H1 (cell line): ENCODE measurements at regions not wholly inside any gene's neighbourhood (a gene's known extent, or its start where the extent isn't known, plus 50 kb on each side); places are given as distances from the start of the nearest gene placed in this dataset.

Source experiments
- CTCF ChIA-PET: fragments of 300-600 bp; sonication (Branson Sonifier 250); formaldehyde crosslinking; loops from one replicate; lab custom pipeline; 2021; ENCODE audit not compliant: partially characterized antibody; lab: Charles Lee
- POLR2A ChIA-PET: fragments of 300-600 bp; sonication (Branson Sonifier 250); formaldehyde crosslinking; loops from one replicate; lab custom pipeline; 2021; ENCODE audit warnings: inconsistent platforms; ENCODE audit not compliant: partially characterized antibody; lab: Charles Lee
- DNase-seq, 2 experiments: peaks; one replicate each; pipeline versions ENCODE4 v3.0.0 to v3.0.0-alpha.2; 2010 to 2022; ENCODE audit warnings: low spot score in 2 of 2, low read depth in 1 of 2, mixed read lengths in 1 of 2
- FAIRE-seq: peaks from 2 replicates; lab custom pipeline; 2011; peaks lifted over from hg19 to GRCh38; lab: Jason Lieb, UNC
- H2AFZ ChIP-seq: 2 replicates; pipeline ENCODE4 v1.8.1; 2012; ENCODE audit warnings: low read length, inconsistent platforms
- H2AK5ac ChIP-seq: 2 replicates; pipeline ENCODE4 v1.6.1; 2013; ENCODE audit warnings: low read depth, low read length
- H2BK120ac ChIP-seq: replicated peaks from 2 replicates; pipeline ENCODE3; 2013; ENCODE audit warnings: low read depth, low read length, inconsistent platforms
- H2BK12ac ChIP-seq: 2 replicates; pipeline ENCODE4 v1.6.1; 2013; ENCODE audit warnings: low read depth, low read length
- H2BK15ac ChIP-seq: 2 replicates; pipeline ENCODE4 v1.6.1; 2013; ENCODE audit warnings: low read length
- H2BK20ac ChIP-seq: 2 replicates; pipeline ENCODE4 v1.6.1; 2013; ENCODE audit warnings: low read length
- H2BK5ac ChIP-seq: 2 replicates; pipeline ENCODE4 v1.6.1; 2013; ENCODE audit warnings: low read depth, low read length
- H3K14ac ChIP-seq: 2 replicates; pipeline ENCODE4 v1.6.1; 2013; ENCODE audit warnings: inconsistent platforms; ENCODE audit not compliant: insufficient read length
- H3K18ac ChIP-seq: 2 replicates; pipeline ENCODE4 v1.6.1; 2013; ENCODE audit warnings: low read length; ENCODE audit errors: extremely low read depth
- H3K23ac ChIP-seq: 2 replicates; pipeline ENCODE4 v1.6.1; 2013; ENCODE audit warnings: inconsistent platforms; ENCODE audit not compliant: insufficient read length
- H3K23me2 ChIP-seq: 2 replicates; pipeline ENCODE4 v1.6.1; 2013; ENCODE audit warnings: low read depth, low read length
- H3K27ac ChIP-seq: 2 replicates; pipeline ENCODE4 v1.6.1; 2011; ENCODE audit warnings: low read depth, low read length, inconsistent platforms
- H3K27me3 ChIP-seq, 4 experiments: replicated peaks in 1 of 4; 1 replicate in 1 of 4; 2 replicates in 3 of 4; pipeline versions ENCODE4 v1.6.1 to v1.8.1; 2011 to 2013; ENCODE audit warnings: low read length in 3 of 4, mild to moderate bottlenecking in 3 of 4, inconsistent platforms in 2 of 4, mixed read lengths in 2 of 4, moderate library complexity in 1 of 4; ENCODE audit not compliant: control insufficient read depth in 3 of 4, insufficient read depth in 3 of 4; ENCODE audit errors: extremely low read depth in 1 of 4
- H3K36me3 ChIP-seq, 4 experiments: 2 replicates each; pipeline versions ENCODE4 v1.6.1 to v1.8.1; 2011 to 2013; ENCODE audit warnings: mild to moderate bottlenecking in 4 of 4, low read length in 3 of 4, moderate library complexity in 2 of 4, control low read depth in 1 of 4, inconsistent platforms in 1 of 4; ENCODE audit not compliant: insufficient read depth in 4 of 4, control insufficient read depth in 2 of 4
- H3K4ac ChIP-seq: replicated peaks from 2 replicates; pipeline ENCODE3; 2013; ENCODE audit warnings: low read length, low read depth, mixed read lengths, inconsistent platforms; ENCODE audit not compliant: insufficient read length
- H3K4me1 ChIP-seq, 4 experiments: replicated peaks in 1 of 4; 1 replicate in 1 of 4; 2 replicates in 3 of 4; pipeline versions ENCODE4 v1.6.1 to v1.8.1; 2011 to 2013; ENCODE audit warnings: low read length in 3 of 4, inconsistent platforms in 2 of 4, mixed read lengths in 1 of 4; ENCODE audit not compliant: insufficient read depth in 4 of 4, control insufficient read depth in 3 of 4
- H3K4me2 ChIP-seq, 2 experiments: 2 replicates each; pipeline versions ENCODE4 v1.6.1 to v1.8.1; 2011 to 2013; ENCODE audit warnings: low read depth in 2 of 2, low read length in 2 of 2, control low read depth in 1 of 2, inconsistent platforms in 1 of 2, mild to moderate bottlenecking in 1 of 2; ENCODE audit not compliant: insufficient read depth in 1 of 2
- H3K4me3 ChIP-seq, 4 experiments: fragments of 200-600, 300-600 bp in 1 of 4; sonication (generic), shearing (Covaris generic), sonication (Bioruptor Twin) in 1 of 4; 2 replicates each; pipeline versions ENCODE4 v1.5.1 to v1.8.1; 2011 to 2016; ENCODE audit warnings: low read length in 4 of 4, low read depth in 3 of 4, control low read depth in 2 of 4, inconsistent platforms in 2 of 4, mild to moderate bottlenecking in 2 of 4, mixed read lengths in 1 of 4, moderate library complexity in 1 of 4; ENCODE audit not compliant: insufficient read depth in 2 of 4; ENCODE audit errors: extremely low read depth in 1 of 4
- H3K56ac ChIP-seq: replicated peaks from 2 replicates; pipeline ENCODE3; 2013; ENCODE audit warnings: low read depth, mild to moderate bottlenecking, mixed read lengths, low read length, inconsistent platforms; ENCODE audit not compliant: insufficient read length
- H3K79me1 ChIP-seq: 2 replicates; pipeline ENCODE4 v1.6.1; 2013; ENCODE audit warnings: low read depth, low read length, control low read depth
- H3K79me2 ChIP-seq, 2 experiments: 2 replicates each; pipeline versions ENCODE4 v1.6.1 to v1.8.1; 2012 to 2013; ENCODE audit warnings: low read length in 2 of 2, mild to moderate bottlenecking in 2 of 2, inconsistent platforms in 1 of 2; ENCODE audit not compliant: insufficient read depth in 2 of 2, control insufficient read depth in 1 of 2
- H3K9ac ChIP-seq, 4 experiments: replicated peaks in 1 of 4; 1 replicate in 1 of 4; 2 replicates in 3 of 4; pipeline versions ENCODE4 v1.6.1 to v1.8.1; 2011 to 2013; ENCODE audit warnings: low read depth in 3 of 4, low read length in 3 of 4, control low read depth in 2 of 4, mild to moderate bottlenecking in 2 of 4, moderate library complexity in 2 of 4, inconsistent platforms in 1 of 4; ENCODE audit errors: extremely low read depth in 1 of 4
- H3K9me3 ChIP-seq, 2 experiments: 2 replicates each; pipeline versions ENCODE4 v1.6.1 to v1.8.1; 2012 to 2013; ENCODE audit warnings: mild to moderate bottlenecking in 2 of 2, moderate library complexity in 2 of 2, control low read depth in 1 of 2, inconsistent platforms in 1 of 2, low read depth in 1 of 2, low read length in 1 of 2, mixed read lengths in 1 of 2; ENCODE audit not compliant: insufficient read depth in 2 of 2
- H4K20me1 ChIP-seq, 2 experiments: replicated peaks in 1 of 2; 2 replicates each; pipeline versions ENCODE3 to v1.8.1; 2011 to 2013; ENCODE audit warnings: inconsistent platforms in 2 of 2, low read length in 2 of 2, mild to moderate bottlenecking in 1 of 2; ENCODE audit not compliant: insufficient read depth in 2 of 2, control insufficient read depth in 1 of 2
- H4K5ac ChIP-seq: 2 replicates; pipeline ENCODE4 v1.6.1; 2013; ENCODE audit warnings: low read length, low read depth, mixed read lengths, inconsistent platforms; ENCODE audit not compliant: insufficient read length
- H4K8ac ChIP-seq: 2 replicates; pipeline ENCODE4 v1.8.0; 2013; ENCODE audit warnings: mild to moderate bottlenecking, moderate library complexity, low read length, inconsistent platforms; ENCODE audit not compliant: insufficient read depth; ENCODE audit errors: extremely low read depth
- H4K91ac ChIP-seq: replicated peaks from 2 replicates; pipeline ENCODE3; 2013; ENCODE audit warnings: low read length, mixed read lengths, inconsistent platforms; ENCODE audit not compliant: insufficient read length
- CEBPB ChIP-seq: IDR thresholded peaks from 2 replicates; pipeline ENCODE4 v1.6.1; 2012; ENCODE audit warnings: low read depth, low read length
- EZH2 ChIP-seq: fragments of 200-600 bp; sonication (generic); IDR thresholded peaks from 2 replicates; pipeline ENCODE4 v1.7.1; 2012; ENCODE audit warnings: low read depth, mild to moderate bottlenecking, moderate library complexity, low read length, inconsistent platforms; ENCODE audit not compliant: severe bottlenecking
- FOSL1 ChIP-seq: IDR thresholded peaks from 2 replicates; pipeline ENCODE4 v1.6.1; 2011; ENCODE audit warnings: mild to moderate bottlenecking, low read depth, low read length, moderate library complexity; ENCODE audit not compliant: insufficient read depth
- KDM1A ChIP-seq: fragments of 200-600, 300-600 bp; sonication (generic); IDR thresholded peaks from 2 replicates; pipeline ENCODE4 v1.7.1; 2016; ENCODE audit warnings: mild to moderate bottlenecking, low read length, borderline replicate concordance
- MAFK ChIP-seq: IDR thresholded peaks from 2 replicates; pipeline ENCODE4 v1.6.1; 2012; ENCODE audit warnings: low read depth, mild to moderate bottlenecking, improper control_type of control experiment, low read length
- NRF1 ChIP-seq: IDR thresholded peaks from 2 replicates; pipeline ENCODE4 v1.6.1; 2011; ENCODE audit warnings: mild to moderate bottlenecking, low read depth, low read length, improper control_type of control experiment
- RBBP5 ChIP-seq: IDR thresholded peaks from 2 replicates; pipeline ENCODE4 v1.7.1; 2012; ENCODE audit warnings: low read depth, mild to moderate bottlenecking, inconsistent platforms, low read length, moderate library complexity, borderline replicate concordance
- WGBS, 2 experiments: shearing (Covaris generic) in 1 of 2; methylation state at CpG; one replicate each; pipeline versions ENCODE4 v1.1.6 to v1.1.7; 2013 to 2015; ENCODE audit warnings: low lambda C conversion rate in 2 of 2, mixed read lengths in 2 of 2, inconsistent platforms in 1 of 2, low coverage in 1 of 2, missing lambda C conversion rate in 1 of 2; ENCODE audit not compliant: insufficient replicate concordance in 2 of 2, insufficient coverage in 1 of 2, insufficient read length in 1 of 2; ENCODE audit errors: extremely low coverage in 1 of 2, missing lambda C conversion rate in 1 of 2; 5-methylcytosine and 5-hydroxymethylcytosine counted together
- TF ChIP-seq, protein P1 (sequence below): IDR thresholded peaks from 2 replicates; pipeline ENCODE4 v1.6.1; 2012; ENCODE audit warnings: low read length, inconsistent platforms

- Histone ChIP-seq H3K9me3 (peaks cover 3% of the 10 kb centered on the region in 2 experiments; a peak in 2 of 4 replicates), H4K20me1 (no peaks in the 10 kb centered on the region), H3K18ac (peak overlapping the region; percentile 86; the same call in 1 of the 2 replicates), H3K23ac (no peak overlapping the region), H3K14ac (no peak overlapping the region), H2BK20ac (peak overlapping the region; percentile 66; the same call in 1 of the 2 replicates), H3K27ac (no peak overlapping the region), H4K91ac (peak overlapping the region; percentile 44), H3K4me2 (peak overlapping the region; percentile 43 to 46; a peak in 1 of 4 replicates), H2AK5ac (no peak overlapping the region), H3K79me1 (no peaks in the 10 kb centered on the region), H3K4ac (no peak overlapping the region), H2BK120ac (peak overlapping the region; percentile 90), H3K79me2 (no peaks in the 10 kb centered on the region), H2BK12ac (no peak overlapping the region), H3K9ac (no peak overlapping the region), H2BK15ac (no peak overlapping the region), H3K36me3 (peaks cover 0 to 2% (median 0%) of the 10 kb centered on the region in 4 experiments; a peak in 1 of 8 replicates), H3K23me2 (no peaks in the 10 kb centered on the region), H2AFZ (no peak overlapping the region), H3K56ac (no peak overlapping the region), H2BK5ac (peak overlapping the region; percentile 41; the same call in 1 of the 2 replicates), H4K5ac (peak overlapping the region; percentile 90), H3K4me1 (peaks cover 0 to 12% (median 6%) of the 10 kb centered on the region in 4 experiments; a peak in 6 of 7 replicates), H3K4me3 (peak overlapping the region in 1 of 4 experiments; percentile 23; a peak in 1 of 8 replicates), H4K8ac (no peak overlapping the region), H3K27me3 (no peaks in the 10 kb centered on the region)
- CTCF ChIA-PET: no interaction called here
- TF ChIP-seq RBBP5 (no peak), MAFK (0 out of 2 replicates have a peak, but pooled peaks have one; percentile 1), NRF1 (no peak), EZH2 (no peak), KDM1A (no peak), FOSL1 (no peak), CEBPB (no peak)
- TF ChIP-seq, protein P1, sequence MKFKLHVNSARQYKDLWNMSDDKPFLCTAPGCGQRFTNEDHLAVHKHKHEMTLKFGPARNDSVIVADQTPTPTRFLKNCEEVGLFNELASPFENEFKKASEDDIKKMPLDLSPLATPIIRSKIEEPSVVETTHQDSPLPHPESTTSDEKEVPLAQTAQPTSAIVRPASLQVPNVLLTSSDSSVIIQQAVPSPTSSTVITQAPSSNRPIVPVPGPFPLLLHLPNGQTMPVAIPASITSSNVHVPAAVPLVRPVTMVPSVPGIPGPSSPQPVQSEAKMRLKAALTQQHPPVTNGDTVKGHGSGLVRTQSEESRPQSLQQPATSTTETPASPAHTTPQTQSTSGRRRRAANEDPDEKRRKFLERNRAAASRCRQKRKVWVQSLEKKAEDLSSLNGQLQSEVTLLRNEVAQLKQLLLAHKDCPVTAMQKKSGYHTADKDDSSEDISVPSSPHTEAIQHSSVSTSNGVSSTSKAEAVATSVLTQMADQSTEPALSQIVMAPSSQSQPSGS: no peak
- POLR2A ChIA-PET: no interaction called here
- FAIRE-seq (peak; percentile 65), DNase-seq (no peak)
- 80% methylated on average over 1 of the region's 1 CpG; no CpG with 5 or more reads in 1 of the 2 experiments for WGBS, 2 experiments
Observed at GRCh38 chr18:75936862-75937261, 509.4 kb upstream of the SMIM21 start.
